ENCODE measurements at regions not wholly inside any gene's neighbourhood (a gene's known extent, or its start where the extent isn't known, plus 50 kb on each side); places are given as distances from the start of the nearest gene placed in this dataset.
A peak's percentile ranks its signal among the peaks of the same experiment; 100 is the strongest.

GRCh38 chr2:16009560-16009959, 69.2 kb downstream of the MYCN start:
- H3K27ac ChIP-seq (ENCODE audit: insufficient read depth, low read length): no peak overlapping the region
- no peak overlapping the region for H2AK9ac ChIP-seq (replicated peaks; ENCODE audit: low read depth, low read length, poor library complexity)
- intact Hi-C loops (cut with micrococcal nuclease): no loop called here
- no peaks in the 10 kb centered on the region for H3K27me3 ChIP-seq (ENCODE audit: control insufficient read depth, insufficient read depth, low read length)
- no peak overlapping the region for H2BK20ac ChIP-seq (ENCODE audit: low read depth, low read length)
- CTCF ChIA-PET: no interaction called here
- no peak overlapping the region for H3K18ac ChIP-seq (ENCODE audit: low read depth, low read length)
- no peak overlapping the region for H2AK5ac ChIP-seq (ENCODE audit: low read depth, low read length)
- no peak overlapping the region for H2BK120ac ChIP-seq (ENCODE audit: low read depth, low read length)
- H3K4me3 ChIP-seq (ENCODE audit: insufficient read depth, low read depth, low read length): no peak overlapping the region
- H4K91ac ChIP-seq (ENCODE audit: insufficient read depth, low read depth, low read length): no peak overlapping the region
- in situ Hi-C loops (cut with MboI; ENCODE audit: low sequenced_read_pairs): no loop called here
- no peaks in the 10 kb centered on the region for H4K20me1 ChIP-seq (ENCODE audit: insufficient read depth, low read length)
- H2AFZ ChIP-seq (replicated peaks; ENCODE audit: low read length, poor library complexity): peak overlapping the region; percentile 32
- H3K9me3 ChIP-seq (ENCODE audit: control insufficient read depth, insufficient read depth, low read length): peaks cover 30% of the 10 kb centered on the region
- no peaks in the 10 kb centered on the region for H3K36me3 ChIP-seq (ENCODE audit: control insufficient read depth, insufficient read depth, low read length)
- ATAC-seq (ENCODE audit: low read depth): no peak
- H3K14ac ChIP-seq (replicated peaks; ENCODE audit: low read depth, low read length): no peak overlapping the region
- no peak overlapping the region for H4K8ac ChIP-seq (ENCODE audit: low read depth in 2 of 2, low read length in 2 of 2)
- H3K4me2 ChIP-seq (ENCODE audit: low read depth, low read length): no peak overlapping the region
- H3K4ac ChIP-seq (ENCODE audit: low read depth, low read length): no peak overlapping the region
- DNase-seq: no peak
- no peak overlapping the region for H2BK5ac ChIP-seq (ENCODE audit: low read depth, low read length, poor library complexity, severe bottlenecking)
- H3K23ac ChIP-seq (ENCODE audit: low read depth, low read length): no peak overlapping the region
- H2BK15ac ChIP-seq (ENCODE audit: low read depth, low read length): no peak overlapping the region
- no peaks in the 10 kb centered on the region for H3K79me1 ChIP-seq (ENCODE audit: low read depth in 1 of 2, low read length in 2 of 2)
- no peaks in the 10 kb centered on the region for H3K9me1 ChIP-seq (ENCODE audit: insufficient read depth, low read length)
- dilution Hi-C loops (cut with HindIII; ENCODE audit: low sequenced_read_pairs, unreplicated experiment): no loop called here
- no peaks in the 10 kb centered on the region for H3K4me1 ChIP-seq (ENCODE audit: control insufficient read depth, insufficient read depth, low read length)
- no peak overlapping the region for H3K56ac ChIP-seq (ENCODE audit: extremely low read depth, insufficient read depth, low read length)
- H3K9ac ChIP-seq (ENCODE audit: low read depth, low read length): no peak overlapping the region
- no peak overlapping the region for H4K5ac ChIP-seq (ENCODE audit: low read depth, low read length)
- BruUV-seq (replicated peaks): no TSS peak
- POLR2A ChIA-PET (ENCODE audit: unreplicated experiment): no interaction called here
- no peak for TF ChIP-seq CEBPB (IDR thresholded peaks at IDR 0.05; ENCODE audit: low read depth, low read length)
- no peak for TF ChIP-seq POLR2A (IDR thresholded peaks at IDR 0.05; ENCODE audit: low read depth, low read length)
- TF ChIP-seq MXI1 (IDR thresholded peaks at IDR 0.05; ENCODE audit: borderline replicate concordance, low read depth, low read length): no peak
- no peak for TF ChIP-seq RCOR1 (IDR thresholded peaks at IDR 0.05; ENCODE audit: insufficient replicate concordance, low read length)
- TF ChIP-seq CHD1 (IDR thresholded peaks at IDR 0.05; ENCODE audit: low read depth, low read length): no peak
- no peak for TF ChIP-seq RFX5 (IDR thresholded peaks at IDR 0.05; ENCODE audit: low read depth, low read length)
- TF ChIP-seq ELK1 (IDR thresholded peaks at IDR 0.05; ENCODE audit: borderline replicate concordance, low read depth, low read length): no peak
- no peak for TF ChIP-seq USF2 (IDR thresholded peaks at IDR 0.05; ENCODE audit: low read depth, low read length)
- TF ChIP-seq MAZ (IDR thresholded peaks at IDR 0.05; ENCODE audit: borderline replicate concordance, low read depth, low read length): no peak
- no peak for TF ChIP-seq MAFK (IDR thresholded peaks at IDR 0.05; ENCODE audit: low read depth, low read length)
- TF ChIP-seq FOS (IDR thresholded peaks at IDR 0.05; ENCODE audit: low read depth, low read length): no peak
- no peak for TF ChIP-seq SMC3 (IDR thresholded peaks at IDR 0.05; ENCODE audit: low read depth, low read length)
- no peak for TF ChIP-seq CTCF (conservative IDR thresholded peaks at IDR 0.05; ENCODE audit: low read depth, low read length)
- TF ChIP-seq RAD21 (IDR thresholded peaks at IDR 0.05; ENCODE audit: low read length): no peak
- no peak for TF ChIP-seq BHLHE40 (IDR thresholded peaks at IDR 0.05; ENCODE audit: low read depth, low read length)

Data from IMR-90 (cell line).